ENCODE measurements at regions not wholly inside any gene's neighbourhood (a gene's known extent, or its start where the extent isn't known, plus 50 kb on each side); places are given as distances from the start of the nearest gene placed in this dataset.
"Not testable (repeated sequence)": the region's sequence is repeated elsewhere in the genome, so short reads cannot be mapped to it uniquely, and the experiment has no call there.

DNA sequence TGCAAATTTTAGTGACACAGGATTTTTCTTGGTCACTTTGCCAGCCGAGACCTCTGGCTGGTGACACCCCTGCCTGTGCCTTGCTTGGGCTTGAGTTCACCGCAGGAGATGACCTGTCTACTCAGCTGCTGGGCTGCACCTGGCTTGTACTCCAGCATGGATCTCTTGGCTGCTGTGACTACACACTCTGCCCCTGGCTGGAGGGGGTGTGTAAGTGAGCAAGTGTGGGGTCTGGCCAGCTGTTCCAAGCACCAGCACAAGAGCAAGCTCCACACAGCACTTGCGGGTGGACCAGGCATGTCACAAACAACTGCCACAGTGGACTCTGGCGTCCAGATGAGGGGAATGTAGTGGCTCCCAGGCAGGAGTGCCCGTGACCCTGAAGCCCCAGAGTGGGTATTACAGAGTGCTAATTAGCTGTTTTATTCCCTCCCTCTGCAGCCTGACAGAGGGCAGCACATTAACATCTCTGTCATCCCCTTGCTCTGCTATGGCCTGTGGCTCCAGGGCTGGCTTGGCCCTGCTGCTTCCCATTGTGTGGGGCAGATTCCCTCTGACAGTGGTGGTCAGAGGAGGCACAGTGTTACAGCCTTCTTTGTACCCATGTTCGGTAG is 1387.2 kb downstream of the OLFM4 start:
- DNase-seq: no peak

DNA sequence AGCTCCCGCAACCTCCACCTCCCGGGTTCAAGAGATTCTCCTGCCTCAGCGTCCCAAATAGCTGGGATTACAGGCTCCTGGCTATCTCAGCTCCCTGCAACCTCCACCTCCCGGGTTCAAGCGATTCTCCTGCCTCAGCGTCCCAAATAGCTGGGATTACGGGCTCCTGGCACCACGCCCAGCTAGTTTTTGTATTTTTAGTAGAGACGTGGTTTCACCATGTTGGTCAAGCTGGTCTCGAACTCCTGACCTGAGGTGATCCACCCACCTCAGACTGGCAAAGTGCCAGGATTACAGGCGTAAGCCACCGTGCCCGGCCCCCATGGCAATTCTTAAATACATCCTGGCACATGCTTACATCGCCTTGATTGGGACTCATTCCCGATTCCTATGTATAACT is 1394.3 kb downstream of the OLFM4 start:
- not testable (repeated sequence) for DNase-seq

DNA sequence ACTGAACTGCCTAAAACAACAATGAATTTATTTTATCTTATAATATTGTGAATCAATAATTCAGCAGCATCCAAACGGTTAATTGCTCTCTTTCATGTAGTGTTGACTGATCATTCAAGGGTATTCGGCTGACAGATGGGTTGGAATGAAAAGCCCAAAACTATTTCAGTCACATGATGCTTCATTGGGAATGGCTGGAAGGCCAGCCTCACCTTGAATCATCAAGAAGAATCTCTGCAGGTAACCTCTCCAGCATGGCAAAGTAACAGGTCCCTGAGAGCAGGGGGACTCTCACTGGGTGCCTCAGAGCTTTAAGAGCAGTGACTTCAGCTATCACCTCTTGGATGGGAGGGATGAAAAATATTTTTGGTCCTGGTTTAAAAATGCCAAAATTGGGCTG is 1395.7 kb downstream of the OLFM4 start:
- no peak for DNase-seq

DNA sequence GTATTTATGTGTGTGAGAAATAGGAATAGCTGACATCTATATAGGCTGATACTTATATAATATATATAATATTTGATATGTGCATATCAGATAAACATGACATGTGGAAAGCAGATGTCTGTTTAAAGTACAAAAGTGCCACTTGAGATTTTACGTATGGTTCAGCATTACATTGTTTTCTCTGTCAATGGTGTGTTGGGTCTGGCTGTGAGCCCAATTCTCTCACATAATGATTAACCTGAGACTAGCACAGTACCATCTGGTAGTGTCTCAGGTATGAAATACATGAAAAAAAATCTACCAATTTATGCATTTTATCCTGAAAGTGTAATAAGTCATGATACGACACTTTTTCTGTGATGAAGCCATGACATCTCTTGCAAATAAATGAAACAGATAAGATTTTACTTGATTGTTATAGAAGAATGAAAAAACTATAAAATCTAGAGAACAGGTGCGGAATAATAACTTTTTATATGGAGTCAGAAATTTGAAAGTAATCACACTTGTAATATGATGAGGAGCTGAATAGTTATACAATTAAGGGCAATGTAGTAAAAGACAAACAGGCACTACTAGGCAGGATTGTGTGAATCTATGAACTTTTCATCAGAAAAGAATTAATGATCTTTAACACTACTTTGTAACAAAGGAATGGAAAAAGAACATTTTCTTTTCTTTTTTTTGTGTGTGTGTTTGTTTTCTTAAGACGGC is 1405.0 kb downstream of the OLFM4 start:
- no peak for DNase-seq

DNA sequence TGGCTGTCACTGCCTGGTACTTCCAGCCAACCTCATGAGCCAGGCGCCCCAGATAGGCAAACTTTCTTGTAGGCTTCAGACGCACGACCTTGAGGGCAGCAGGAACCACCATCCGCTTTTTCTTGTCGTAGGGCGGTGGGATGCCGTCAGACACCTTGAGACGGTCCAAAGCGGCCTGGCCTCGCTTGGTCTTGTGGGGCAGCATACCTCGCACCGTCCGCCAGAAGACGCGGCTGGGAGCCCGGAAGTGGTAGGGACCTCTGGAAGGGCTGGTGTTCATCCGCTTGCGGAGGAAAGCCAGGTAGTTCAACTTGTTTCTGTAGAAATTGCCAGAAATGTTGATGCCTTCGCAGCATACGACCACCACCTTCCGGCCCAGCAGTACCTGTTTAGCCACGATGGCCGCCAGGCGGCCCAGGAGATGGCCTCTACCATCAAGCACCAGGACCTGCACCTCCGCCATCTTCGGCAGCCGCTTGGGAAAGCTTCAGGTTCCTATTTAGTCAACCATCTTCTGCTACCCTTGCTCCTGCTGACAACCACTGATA is 1412.3 kb downstream of the OLFM4 start:
- not testable (repeated sequence) for DNase-seq

DNA sequence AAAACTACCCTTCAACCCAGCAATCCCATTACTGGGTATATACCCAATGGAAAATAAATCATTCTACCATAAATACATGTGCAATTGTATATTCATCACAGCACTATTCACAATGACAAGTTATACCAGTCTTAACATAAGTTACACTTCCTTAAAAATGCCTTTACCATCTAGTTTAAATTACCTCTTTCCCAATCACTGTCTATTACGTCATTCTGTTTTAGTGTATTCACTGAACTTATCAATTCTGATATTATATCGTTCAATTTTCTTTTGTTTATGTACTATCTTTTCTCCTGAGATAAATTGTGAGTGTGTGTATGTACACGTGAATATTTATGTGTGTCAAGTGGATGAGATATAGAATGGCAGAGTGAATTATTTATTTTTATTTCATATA is 1416.8 kb downstream of the OLFM4 start:
- no peak for DNase-seq

DNA sequence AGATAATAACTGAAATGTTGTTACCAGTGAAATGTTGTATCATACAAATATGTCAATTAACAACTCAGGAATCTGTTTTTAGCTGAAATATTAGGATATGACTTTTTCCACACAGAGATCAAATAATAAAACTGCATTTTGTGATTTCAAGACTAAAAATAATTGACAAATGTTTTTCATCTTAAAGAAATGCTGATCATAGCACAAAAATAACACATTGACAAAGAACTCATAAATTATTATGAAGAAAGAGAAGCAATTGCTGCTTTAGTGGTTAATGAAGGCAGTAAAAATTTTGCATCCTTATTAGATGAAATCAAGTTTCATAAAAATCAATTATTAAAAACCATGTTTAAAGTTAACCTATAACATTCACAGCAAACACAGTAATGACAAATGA is 1417.3 kb downstream of the OLFM4 start:
- DNase-seq: no peak

DNA sequence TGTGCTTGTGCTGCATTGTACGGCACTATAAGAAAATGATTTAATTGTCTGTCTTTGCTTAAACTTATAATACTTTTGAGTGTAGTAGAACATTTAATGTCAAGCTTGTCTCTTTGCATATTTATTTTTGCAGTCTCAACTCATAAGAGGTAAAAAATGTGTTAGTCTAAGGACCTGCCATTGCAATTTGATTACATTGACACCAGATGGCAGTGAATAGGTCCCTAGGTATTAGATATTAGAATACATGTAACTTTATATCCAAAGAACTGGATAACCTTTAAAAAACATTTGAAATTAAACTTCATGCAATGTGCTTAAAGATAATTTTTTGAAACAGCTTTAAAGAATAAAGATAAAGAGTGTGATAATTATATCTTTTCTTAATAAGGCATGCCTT is 1421.3 kb downstream of the OLFM4 start:
- DNase-seq: no peak

DNA sequence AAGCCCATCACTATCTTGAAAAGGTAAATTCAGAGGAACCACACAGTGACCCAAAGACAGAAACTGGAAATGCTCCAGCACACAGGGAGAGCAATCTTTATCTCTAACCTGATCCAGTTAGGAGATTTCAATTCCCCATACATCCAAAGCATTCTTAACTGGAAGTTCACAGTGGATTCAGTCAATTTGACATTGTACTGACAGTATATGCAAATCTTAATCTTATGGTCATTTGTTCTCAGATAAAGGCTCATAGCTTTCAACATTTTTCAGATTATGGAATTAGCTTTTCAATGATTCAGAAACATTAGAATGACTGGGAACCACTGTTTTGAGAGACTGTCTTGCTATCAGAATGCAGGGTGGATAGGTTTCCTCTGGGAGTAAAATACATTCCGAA is 1455.6 kb downstream of the OLFM4 start:
- DNase-seq: no peak

DNA sequence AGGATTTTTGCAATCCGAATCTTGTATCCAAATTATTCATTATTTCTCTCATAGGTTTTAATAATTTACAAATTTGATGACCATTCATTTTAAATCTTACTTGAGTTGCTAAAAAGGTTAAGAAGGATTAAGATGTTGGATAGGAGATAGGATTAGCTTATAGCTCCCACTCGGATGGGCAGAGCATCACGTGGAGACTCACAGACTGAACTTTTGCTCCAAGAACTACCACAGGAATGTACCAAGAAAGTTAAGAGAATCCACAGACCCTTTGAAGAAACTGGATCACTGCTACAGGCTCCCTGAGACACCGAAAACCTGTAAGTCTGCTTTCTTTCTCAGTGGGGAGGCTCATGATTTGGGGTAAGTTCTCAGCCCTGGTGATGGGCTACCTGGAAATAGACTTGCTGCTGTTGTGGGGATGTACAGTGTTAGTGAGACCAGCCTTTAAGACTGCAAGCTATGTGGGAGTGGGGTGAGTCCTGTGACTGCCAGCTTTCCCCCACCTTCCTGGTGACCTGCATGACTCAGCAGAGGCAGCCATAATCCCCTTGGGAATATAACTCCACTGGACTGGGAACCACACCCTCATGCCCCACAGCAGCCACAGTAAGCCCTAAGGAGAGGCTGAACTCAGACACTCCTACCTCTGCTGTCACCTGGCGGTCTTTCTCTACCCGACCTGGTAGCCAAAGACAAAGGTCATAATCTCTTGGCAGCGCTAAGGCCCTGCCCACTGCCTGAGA is 1458.0 kb downstream of the OLFM4 start:
- no peak for DNase-seq

DNA sequence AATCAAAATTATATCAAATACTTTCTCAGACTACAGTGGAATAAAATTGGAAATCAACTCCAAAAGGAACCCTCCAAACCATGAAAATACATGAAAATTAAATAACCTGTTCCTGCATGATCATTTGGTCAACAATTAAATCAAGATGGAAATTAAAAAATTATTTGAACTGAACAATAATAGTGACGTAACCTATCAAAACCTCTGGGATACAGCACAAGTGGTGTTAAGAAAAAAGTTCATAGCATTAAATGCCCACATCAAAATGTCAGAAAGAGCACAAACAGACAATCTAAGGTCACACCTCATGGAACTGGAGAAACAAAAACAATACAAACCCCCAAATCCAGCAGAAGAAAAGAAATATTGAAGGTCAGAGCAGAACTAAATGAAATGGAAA is 1460.7 kb downstream of the OLFM4 start:
- DNase-seq: no peak

DNA sequence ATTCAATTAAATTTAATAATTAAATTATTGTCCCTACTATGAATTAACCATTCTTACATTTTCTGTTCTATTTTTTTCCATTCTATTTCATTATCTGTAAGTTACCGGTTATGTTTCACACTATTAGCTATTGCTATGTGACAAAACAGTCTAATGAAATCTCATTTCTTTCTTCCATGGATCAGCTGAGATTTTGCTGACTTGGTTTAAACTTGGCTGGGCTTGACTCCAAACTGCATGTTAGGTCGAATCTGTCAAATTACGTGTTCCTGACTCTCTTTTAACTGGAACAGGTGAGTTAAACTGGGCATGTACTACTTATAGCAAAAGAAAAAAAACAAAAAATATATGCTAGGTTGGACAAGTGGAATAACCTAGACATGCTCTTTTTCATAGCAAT is 1464.4 kb downstream of the OLFM4 start:
- DNase-seq: no peak

DNA sequence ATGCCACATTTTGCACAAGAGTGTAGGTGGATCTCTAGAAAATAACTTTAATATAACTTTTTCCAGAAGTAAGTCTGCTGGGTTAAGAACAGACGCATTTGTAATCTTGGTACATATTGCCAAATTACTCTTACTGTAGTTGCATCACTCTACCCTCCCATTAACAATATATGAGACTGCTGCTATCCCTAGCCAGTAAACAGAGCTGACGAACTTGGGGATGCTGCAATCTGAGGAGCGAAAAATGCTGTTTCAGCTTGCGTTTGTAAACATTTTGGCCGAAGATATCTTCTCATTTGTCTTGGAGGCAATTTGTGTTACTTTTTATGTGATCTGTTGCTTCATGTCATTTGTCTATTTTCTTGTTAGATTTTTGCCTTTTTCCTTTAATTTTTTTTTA is 1482.8 kb downstream of the OLFM4 start:
- DNase-seq: no peak

DNA sequence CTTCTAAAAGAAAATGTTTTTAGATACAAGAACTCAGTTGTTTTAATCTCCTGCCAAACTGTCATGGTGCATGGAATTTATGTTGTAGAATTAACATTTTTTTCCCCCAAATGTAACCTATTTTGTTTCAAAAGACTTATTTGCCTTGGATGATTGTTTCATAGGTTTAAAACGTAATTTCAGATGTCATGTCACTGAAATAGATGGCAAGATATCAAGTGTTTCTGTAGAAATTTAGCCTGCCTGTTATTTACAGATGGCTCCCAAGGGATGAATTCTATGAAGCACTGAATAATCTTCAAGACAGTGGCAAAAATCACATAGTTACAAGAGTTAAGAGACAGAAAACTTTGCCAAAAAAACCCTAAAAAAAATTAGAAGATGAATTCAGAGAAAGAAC is 1484.6 kb downstream of the OLFM4 start:
- DNase-seq: no peak

DNA sequence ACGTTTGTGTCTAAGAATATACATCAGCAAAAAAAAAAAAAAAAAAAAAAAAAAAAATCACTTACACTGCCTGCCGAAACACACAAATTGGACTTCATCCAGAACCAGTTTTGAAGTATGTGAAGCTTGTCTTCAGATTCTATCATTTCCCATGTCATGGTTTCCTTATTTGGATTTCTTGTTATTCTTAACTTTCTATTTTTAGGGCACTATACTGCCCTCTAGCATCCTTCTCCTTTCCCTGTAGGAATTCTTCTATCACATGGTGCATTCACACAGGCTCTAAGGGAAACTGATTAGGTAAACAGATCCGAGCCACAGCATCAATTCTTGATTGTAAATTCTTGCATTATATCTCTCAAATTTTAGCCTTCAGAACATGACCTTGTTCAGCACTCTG is 1507.5 kb downstream of the OLFM4 start:
- DNase-seq: no peak

DNA sequence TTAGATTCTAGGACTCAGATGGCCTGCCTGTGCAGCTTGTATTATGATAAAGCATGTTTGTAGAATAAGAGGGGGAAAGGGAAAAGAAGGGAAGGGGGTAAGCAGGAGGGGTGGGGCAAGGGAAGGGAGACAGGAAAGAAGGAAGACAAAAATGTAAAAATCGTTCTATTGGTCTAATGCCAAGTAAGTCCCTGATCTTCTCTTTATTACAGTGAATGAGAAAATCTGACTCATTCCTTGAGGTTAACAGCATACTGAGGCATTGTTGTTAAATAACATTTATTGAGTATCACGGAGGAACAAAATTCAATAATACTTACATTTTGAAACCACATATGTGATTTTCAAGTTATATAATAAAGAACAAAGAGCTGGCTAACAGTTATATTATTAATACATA is 1534.7 kb downstream of the OLFM4 start:
- no peak for DNase-seq

DNA sequence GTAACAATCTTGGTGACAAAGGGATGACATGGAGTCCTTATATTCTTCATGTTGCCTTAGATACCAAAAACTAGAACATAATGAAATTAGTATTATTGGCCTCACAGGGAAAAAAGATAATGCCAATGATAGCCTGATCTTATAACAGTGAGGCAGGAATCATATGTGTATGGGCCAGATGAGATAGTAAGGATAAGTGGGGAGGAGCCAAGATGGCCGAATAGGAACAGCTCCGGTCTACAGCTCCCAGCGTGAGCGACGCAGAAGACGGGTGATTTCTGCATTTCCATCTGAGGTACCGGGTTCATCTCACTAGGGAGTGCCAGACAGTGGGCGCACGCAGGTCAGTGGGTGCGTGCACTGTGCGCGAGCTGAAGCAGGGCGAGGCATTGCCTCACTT is 1543.4 kb downstream of the OLFM4 start:
- peak; percentile 25 for DNase-seq

DNA sequence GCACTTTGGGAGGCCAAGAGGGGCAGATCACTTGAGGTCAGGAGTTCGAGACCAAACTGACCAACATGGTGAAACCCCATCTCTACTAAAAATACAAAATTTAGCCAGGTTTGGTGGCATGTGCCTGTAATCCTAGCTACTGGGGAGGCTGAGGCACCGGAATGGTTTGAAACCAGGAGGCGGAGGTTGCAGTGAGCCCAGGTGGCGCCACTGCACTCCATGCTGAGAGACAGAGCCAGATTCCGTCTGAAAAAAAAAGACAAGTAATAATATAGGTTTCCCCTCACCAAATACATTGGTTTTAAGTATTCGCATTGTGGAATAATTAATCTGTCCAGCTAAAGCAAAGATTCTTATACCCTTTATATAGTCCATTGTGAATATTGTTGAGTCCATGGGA is 1544.6 kb downstream of the OLFM4 start:
- DNase-seq: no peak

DNA sequence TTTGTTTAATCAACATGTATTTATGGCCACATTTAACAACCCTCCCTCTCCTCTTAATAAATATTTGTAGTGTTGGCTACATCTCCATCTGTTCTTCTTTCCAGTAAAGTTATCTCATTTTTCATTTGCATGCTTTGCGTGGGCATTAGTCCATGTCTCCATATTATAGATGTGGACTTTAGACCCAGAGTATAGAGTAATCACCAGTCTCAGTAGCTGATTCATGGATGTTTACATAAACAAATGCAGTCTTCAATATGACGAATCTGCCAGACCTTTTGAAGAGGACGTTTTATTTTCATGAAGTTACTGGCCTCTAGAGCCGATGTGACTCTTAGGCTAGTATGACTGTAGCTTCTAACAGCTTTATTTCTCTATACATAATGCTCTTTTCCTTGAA is 1546.2 kb downstream of the OLFM4 start:
- no peak for DNase-seq

DNA sequence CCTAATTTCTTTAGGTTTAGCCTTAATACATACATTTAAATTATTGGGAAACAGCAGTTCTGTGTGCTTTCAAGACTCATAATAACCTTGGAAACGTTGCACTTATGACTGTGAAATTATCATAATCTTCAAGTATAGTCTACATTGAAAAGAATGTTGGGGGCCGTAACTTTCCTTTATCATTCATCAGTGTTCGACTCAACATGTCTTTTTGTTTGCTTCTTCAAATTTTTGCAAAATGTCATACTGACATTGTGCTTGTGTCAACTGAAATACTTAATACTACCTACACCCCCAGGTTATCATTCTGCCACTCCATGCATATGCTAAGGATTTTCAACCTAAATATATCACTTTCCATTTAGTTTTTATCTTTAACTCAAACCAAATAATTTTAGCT is 1562.9 kb downstream of the OLFM4 start:
- DNase-seq: no peak

DNA sequence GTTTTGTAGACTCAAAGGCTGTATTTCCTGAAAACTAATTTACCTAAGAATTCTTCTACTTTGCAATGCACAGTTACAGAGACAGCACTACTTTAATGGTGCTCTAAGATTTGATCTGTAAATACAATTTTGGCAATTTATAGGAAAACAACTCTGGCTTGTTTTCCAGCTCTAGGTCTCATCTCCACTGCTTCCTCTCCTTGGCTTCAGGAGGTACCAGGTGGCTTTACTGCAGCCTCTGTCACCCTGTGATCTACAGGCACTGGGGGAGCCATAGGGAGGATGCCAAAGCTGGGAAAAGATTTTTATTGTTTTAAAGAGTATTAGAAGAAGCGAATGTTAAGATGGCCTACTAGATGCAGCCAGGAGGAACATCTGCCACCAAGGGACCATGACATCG is 1563.6 kb downstream of the OLFM4 start:
- no peak for DNase-seq

DNA sequence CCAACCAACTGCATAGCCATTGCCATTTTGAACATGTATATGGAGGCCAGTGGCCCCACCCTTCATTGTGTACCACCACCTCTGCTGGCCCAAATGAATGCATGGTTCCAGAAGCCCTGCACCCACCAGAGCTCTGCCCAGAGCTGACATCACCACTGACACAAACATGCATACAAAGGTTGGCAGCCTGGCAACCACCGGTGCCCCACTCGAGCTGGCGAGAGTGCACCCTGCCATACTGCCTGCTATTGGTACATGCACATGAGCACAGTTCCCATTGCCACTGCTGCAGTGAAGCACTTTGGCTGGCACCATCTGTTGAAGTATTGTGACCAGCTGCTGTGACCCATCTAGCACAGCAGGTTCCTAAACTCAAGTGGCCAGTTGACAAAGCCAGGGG is 1564.9 kb downstream of the OLFM4 start:
- DNase-seq: no peak

DNA sequence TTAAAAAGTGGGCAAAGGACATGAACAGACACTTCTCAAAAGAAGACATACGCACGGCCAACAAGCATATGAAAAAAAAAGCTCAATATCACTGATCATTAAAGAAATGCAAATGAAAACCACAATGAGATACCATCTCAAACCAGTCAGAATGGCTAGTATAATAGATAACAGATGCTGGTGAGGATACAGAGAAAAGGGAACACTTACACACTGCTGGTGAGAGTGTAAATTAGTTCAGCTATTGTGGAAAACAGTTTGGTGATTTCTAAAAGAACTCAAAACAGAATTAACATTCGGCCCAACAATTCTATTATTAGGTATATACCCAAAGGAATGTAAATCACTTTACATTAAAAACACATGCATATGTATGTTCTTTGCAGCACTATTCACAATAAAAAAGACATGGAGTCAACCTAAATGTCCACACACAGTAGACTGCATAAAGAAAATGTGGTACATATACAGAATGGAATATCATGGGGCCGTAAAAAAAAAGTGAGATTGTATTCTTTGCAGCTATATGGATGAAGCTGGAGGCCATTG is 1569.0 kb downstream of the OLFM4 start:
- DNase-seq: no peak

DNA sequence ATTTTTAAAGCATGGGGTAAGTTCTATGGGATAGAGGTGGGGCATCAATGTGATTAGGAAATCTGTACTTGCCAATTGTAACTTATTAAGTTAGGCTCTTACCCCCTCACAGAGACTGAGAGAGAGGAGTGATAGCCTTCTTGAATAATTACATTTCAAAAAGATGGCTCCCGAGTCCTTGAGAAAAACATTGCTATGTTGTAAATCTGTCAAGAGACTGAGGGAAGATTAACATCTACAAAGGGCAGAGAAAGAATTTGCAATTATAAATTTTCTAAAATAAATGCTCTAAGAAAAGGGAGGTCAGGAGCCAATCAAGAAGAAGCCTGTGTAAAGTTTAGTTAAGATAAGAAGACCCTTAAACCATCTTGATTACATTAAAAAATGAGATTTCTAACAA is 1570.8 kb downstream of the OLFM4 start:
- no peak for DNase-seq
